ENCODE measurements at regions not wholly inside any gene's neighbourhood (a gene's known extent, or its start where the extent isn't known, plus 50 kb on each side); places are given as distances from the start of the nearest gene placed in this dataset.
"Not testable (repeated sequence)": the region's sequence is repeated elsewhere in the genome, so short reads cannot be mapped to it uniquely, and the experiment has no call there.

GRCh38 chr1:101504106-101504505 is 267.3 kb downstream of the S1PR1 start:
- not testable (repeated sequence) for TF ChIP-seq CTCF, POLR2A, POLR2AphosphoS5, EP300 (IDR thresholded peaks at IDR 0.05)
